HFFc6 (cell line): ENCODE measurements at regions not wholly inside any gene's neighbourhood (a gene's known extent, or its start where the extent isn't known, plus 50 kb on each side); places are given as distances from the start of the nearest gene placed in this dataset.
"Not testable (repeated sequence)": the region's sequence is repeated elsewhere in the genome, so short reads cannot be mapped to it uniquely, and the experiment has no call there.

Source experiments
- DNase-seq: peaks from one replicate; pipeline ENCODE4 v3.0.0-alpha.2; 2018
- H3K27ac Mint-ChIP-seq: 2 replicates; pipeline ENCODE4 v1.8.0; 2020; ENCODE audit warnings: mild to moderate bottlenecking, mixed read lengths
- H3K27me3 Mint-ChIP-seq: 2 replicates; pipeline ENCODE4 v1.8.0; 2021; ENCODE audit warnings: mild to moderate bottlenecking, moderate library complexity, mixed read lengths; ENCODE audit not compliant: insufficient read depth
- H3K36me3 Mint-ChIP-seq: 2 replicates; pipeline ENCODE4 v1.8.0; 2021; ENCODE audit warnings: low read depth, mixed read lengths
- H3K4me1 Mint-ChIP-seq: 2 replicates; pipeline ENCODE4 v1.8.0; 2020; ENCODE audit warnings: low read depth, mixed read lengths
- H3K4me3 Mint-ChIP-seq: 2 replicates; pipeline ENCODE4 v1.8.0; 2020; ENCODE audit warnings: mild to moderate bottlenecking, moderate library complexity, mixed read lengths
- H3K9me3 Mint-ChIP-seq: 2 replicates; pipeline ENCODE4 v1.8.0; 2020; ENCODE audit warnings: mild to moderate bottlenecking, mixed read lengths
- TF ChIP-seq, protein P1 (sequence below): fragments of 200-600 bp; sonication (generic); IDR thresholded peaks from 2 replicates; pipeline ENCODE4 v1.5.0; 2021; ENCODE audit warnings: antibody characterized with exemption, mild to moderate bottlenecking

DNA sequence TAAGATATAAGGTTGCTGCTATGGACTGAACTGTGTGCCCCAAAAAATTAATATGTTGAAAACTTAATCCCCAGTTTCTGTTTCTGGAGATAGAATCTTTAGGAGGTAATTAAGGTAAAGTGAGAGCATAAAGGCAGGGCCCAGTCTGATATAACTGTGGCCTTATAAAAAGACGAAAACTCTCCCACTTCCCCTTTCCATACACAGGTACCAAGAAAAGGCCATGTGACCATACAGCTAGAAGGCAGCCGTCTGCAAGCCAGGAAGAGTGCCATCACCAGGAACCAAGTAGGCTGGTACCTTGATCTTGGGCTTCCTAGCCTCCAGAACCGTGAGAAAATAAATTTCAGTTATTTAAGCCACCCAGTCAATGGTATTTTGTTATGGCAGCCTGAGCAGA is 550.3 kb downstream of the SMARCA1 start:
- Mint-ChIP-seq H3K36me3 (no peaks in the 10 kb centered on the region), H3K27me3 (no peaks in the 10 kb centered on the region), H3K27ac (no peak overlapping the region), H3K4me3 (no peak overlapping the region), H3K9me3 (peaks cover 4% of the 10 kb centered on the region), H3K4me1 (no peaks in the 10 kb centered on the region)
- TF ChIP-seq, protein P1, sequence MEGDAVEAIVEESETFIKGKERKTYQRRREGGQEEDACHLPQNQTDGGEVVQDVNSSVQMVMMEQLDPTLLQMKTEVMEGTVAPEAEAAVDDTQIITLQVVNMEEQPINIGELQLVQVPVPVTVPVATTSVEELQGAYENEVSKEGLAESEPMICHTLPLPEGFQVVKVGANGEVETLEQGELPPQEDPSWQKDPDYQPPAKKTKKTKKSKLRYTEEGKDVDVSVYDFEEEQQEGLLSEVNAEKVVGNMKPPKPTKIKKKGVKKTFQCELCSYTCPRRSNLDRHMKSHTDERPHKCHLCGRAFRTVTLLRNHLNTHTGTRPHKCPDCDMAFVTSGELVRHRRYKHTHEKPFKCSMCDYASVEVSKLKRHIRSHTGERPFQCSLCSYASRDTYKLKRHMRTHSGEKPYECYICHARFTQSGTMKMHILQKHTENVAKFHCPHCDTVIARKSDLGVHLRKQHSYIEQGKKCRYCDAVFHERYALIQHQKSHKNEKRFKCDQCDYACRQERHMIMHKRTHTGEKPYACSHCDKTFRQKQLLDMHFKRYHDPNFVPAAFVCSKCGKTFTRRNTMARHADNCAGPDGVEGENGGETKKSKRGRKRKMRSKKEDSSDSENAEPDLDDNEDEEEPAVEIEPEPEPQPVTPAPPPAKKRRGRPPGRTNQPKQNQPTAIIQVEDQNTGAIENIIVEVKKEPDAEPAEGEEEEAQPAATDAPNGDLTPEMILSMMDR, result no peak
- no peak for DNase-seq

DNA sequence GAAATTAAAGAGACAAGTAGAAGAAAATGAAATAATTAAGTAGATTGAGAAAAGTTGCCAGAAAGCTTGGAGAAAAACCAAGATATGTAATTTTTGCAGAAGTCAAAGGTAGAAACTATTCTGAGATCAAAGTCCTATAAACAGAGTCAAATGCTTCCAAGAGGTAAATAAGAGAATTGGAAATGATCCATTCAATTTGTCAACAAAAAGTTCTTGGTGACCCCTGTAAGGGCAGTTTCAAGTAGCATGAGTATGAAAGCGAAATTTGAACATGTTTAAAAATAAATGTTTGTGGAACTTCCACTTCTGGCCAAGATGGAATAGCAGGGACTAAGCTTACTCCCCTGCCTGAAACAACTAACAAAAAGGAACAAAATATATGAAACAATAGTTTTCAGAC is 562.0 kb downstream of the SMARCA1 start:
- TF ChIP-seq, protein P1, result no peak
- no peaks in the 10 kb centered on the region for H3K36me3 Mint-ChIP-seq
- H3K27me3 Mint-ChIP-seq, result no peaks in the 10 kb centered on the region
- H3K27ac Mint-ChIP-seq, result no peak overlapping the region
- no peak overlapping the region for H3K4me3 Mint-ChIP-seq
- no peaks in the 10 kb centered on the region for H3K4me1 Mint-ChIP-seq
- no peak for DNase-seq
- peaks cover 18% of the 10 kb centered on the region for H3K9me3 Mint-ChIP-seq

DNA sequence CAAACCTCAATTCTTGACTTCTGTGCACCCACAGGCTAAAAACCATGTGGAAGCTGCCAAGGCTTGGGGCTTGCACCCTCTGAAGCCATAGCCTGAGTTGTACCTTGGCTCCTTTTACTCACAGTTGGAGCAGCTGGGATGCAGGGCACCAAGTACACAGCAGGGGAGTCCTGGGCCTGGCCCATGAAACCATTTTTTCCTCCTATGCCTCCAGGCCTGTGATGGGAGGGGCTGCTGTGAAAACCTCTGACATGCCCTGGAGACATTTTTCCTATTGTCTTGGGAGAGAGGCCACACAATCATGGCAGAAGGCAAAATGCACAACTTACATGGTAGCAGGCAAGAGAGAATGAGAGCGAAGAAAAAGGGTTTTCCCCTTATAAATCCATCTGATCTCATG is 568.6 kb downstream of the SMARCA1 start:
- H3K36me3 Mint-ChIP-seq, H3K27me3 Mint-ChIP-seq, H3K4me3 Mint-ChIP-seq: not testable (repeated sequence)

DNA sequence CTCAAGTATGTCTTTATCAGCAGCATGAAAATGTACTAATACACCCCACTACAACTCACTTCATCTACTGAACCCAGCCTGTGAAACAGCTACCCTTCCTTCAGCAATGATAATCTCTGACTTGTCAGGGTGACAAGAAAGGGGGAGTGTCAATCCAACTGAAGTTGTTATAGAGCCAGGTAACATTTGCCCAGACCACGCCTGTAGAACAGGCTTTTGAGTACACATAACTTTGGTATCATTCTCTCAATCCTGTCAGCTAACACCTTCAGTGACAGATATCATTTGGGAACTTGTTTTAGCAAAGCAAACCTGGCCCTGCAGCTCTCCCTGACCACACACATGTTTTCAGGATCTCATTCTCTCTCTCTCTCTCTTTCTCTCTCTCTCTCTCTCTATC is 592.2 kb downstream of the SMARCA1 start:
- Mint-ChIP-seq H3K27me3 (no peaks in the 10 kb centered on the region), H3K27ac (no peak overlapping the region), H3K36me3 (no peaks in the 10 kb centered on the region), H3K4me3 (no peak overlapping the region), H3K4me1 (no peaks in the 10 kb centered on the region), H3K9me3 (peaks cover 19% of the 10 kb centered on the region)
- TF ChIP-seq, protein P1, result no peak
- no peak for DNase-seq

More for the DNA sequence above, 568.6 kb downstream of the SMARCA1 start:
- H3K27ac Mint-ChIP-seq, DNase-seq, H3K4me1 Mint-ChIP-seq: not testable (repeated sequence)
- H3K9me3 Mint-ChIP-seq, result peaks cover 28% of the 10 kb centered on the region

DNA sequence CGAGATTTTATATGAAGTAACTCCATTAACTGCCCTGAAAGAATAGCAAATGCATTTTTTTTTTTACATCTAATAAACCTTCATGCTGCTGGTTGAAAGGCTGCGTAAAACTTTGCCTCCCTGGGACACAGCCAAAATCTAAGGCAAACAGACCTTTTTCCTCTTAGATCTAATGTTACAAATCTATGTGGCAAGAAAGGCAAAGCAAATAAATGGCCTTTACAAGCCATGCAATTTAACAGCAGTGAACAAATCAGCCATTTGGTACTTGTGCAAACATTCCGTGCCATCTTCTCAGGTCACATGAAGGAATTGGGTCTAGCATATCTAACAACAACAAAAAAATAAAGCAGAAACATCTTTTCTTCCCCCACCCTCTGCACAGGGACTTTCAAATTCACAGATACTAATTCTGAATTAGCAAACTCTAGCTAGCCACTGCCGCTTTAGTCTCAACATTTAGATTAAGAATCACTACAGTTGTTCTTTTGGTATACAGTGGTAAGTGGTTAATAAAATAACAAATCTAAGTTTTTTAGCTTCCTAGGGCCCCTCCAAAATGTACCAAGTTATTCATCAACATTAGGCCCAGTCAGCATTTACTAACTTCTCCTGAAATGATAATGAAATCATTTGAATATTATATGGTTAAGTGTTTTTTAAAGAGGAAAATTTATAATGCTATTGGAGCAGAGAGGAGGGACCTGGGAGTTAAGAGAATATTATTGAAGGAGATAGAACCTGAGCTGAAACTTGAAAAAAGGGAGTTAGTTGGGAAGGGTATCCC is 593.8 kb downstream of the SMARCA1 start:
- no peak overlapping the region for H3K27ac Mint-ChIP-seq
- TF ChIP-seq, protein P1, result no peak
- no peak for DNase-seq
- H3K27me3 Mint-ChIP-seq, result no peaks in the 10 kb centered on the region
- H3K4me3 Mint-ChIP-seq, result no peak overlapping the region
- peaks cover 15% of the 10 kb centered on the region for H3K9me3 Mint-ChIP-seq
- no peaks in the 10 kb centered on the region for H3K36me3 Mint-ChIP-seq
- no peaks in the 10 kb centered on the region for H3K4me1 Mint-ChIP-seq

DNA sequence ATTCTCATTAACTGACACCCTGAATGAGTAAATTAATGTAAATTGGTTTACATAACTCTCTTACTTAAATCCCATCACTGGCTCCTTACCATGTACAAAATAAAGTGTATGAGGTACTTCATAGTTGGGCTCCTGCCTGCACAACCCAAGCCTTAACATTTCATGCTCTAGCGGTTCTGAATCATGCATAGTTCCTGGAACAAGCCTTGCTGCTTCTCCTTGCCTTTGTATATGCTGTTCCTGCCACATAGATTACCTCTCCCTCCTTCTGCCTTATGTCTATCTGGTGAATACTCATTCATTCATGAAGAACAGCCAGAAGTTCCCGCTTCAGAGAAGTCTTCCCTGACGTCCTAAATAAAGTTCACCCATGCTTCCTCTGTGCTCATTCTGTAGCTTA is 594.7 kb downstream of the SMARCA1 start:
- Mint-ChIP-seq H3K27ac (no peak overlapping the region), H3K4me3 (no peak overlapping the region), H3K9me3 (peaks cover 15% of the 10 kb centered on the region), H3K27me3 (no peaks in the 10 kb centered on the region), H3K36me3 (no peaks in the 10 kb centered on the region), H3K4me1 (no peaks in the 10 kb centered on the region)
- TF ChIP-seq, protein P1, result no peak
- no peak for DNase-seq
